Astrocyte (in vitro differentiated cells and primary cell): ENCODE measurements at regions not wholly inside any gene's neighbourhood (a gene's known extent, or its start where the extent isn't known, plus 50 kb on each side); places are given as distances from the start of the nearest gene placed in this dataset.

Experiments
- DNase-seq: peaks from one replicate; pipeline ENCODE4 v3.0.0-alpha.2; 2010; ENCODE audit warnings: low read depth
- FAIRE-seq: peaks from 2 replicates; lab custom pipeline; 2011; peaks lifted over from hg19 to GRCh38; lab: Jason Lieb, UNC
- H2AFZ ChIP-seq: 2 replicates; pipeline ENCODE4 v1.6.0; 2012; ENCODE audit warnings: low read depth, low read length, inconsistent platforms
- H3K27ac ChIP-seq: 2 replicates; pipeline ENCODE4 v1.5.1; 2011; ENCODE audit warnings: low read depth, low read length, inconsistent platforms
- H3K27me3 ChIP-seq: 2 replicates; pipeline ENCODE4 v1.6.0; 2011; ENCODE audit warnings: low read length, inconsistent platforms; ENCODE audit not compliant: insufficient read depth
- H3K36me3 ChIP-seq: 2 replicates; pipeline ENCODE4 v1.5.1; 2011; ENCODE audit warnings: low read length, inconsistent platforms; ENCODE audit not compliant: insufficient read depth
- H3K4me1 ChIP-seq: 2 replicates; pipeline ENCODE4 v1.5.1; 2011; ENCODE audit warnings: low read length, inconsistent platforms; ENCODE audit not compliant: insufficient read depth
- H3K4me2 ChIP-seq: 2 replicates; pipeline ENCODE4 v1.6.0; 2012; ENCODE audit warnings: low read length, inconsistent platforms
- H3K4me3 ChIP-seq: 2 replicates; pipeline ENCODE4 v1.5.1; 2011; ENCODE audit warnings: low read depth, mild to moderate bottlenecking, low read length, inconsistent platforms; ENCODE audit not compliant: insufficient read depth
- H3K79me2 ChIP-seq: 2 replicates; pipeline ENCODE4 v1.6.0; 2012; ENCODE audit warnings: mild to moderate bottlenecking, low read length, inconsistent platforms; ENCODE audit not compliant: insufficient read depth
- H3K9ac ChIP-seq: 2 replicates; pipeline ENCODE4 v1.6.0; 2012; ENCODE audit warnings: mild to moderate bottlenecking, low read length, inconsistent platforms
- H3K9me3 ChIP-seq: 2 replicates; pipeline ENCODE4 v1.5.1; 2012; ENCODE audit warnings: low read depth, mild to moderate bottlenecking, low read length, inconsistent platforms; ENCODE audit not compliant: insufficient read depth
- H4K20me1 ChIP-seq: 2 replicates; pipeline ENCODE4 v1.6.0; 2012; ENCODE audit warnings: low read length, inconsistent platforms; ENCODE audit not compliant: insufficient read depth
- H3K27ac Mint-ChIP-seq: one replicate; pipeline ENCODE4 v1.8.0; 2021; ENCODE audit warnings: mild to moderate bottlenecking, mixed read lengths; ENCODE audit not compliant: unreplicated experiment
- H3K27me3 Mint-ChIP-seq: one replicate; pipeline ENCODE4 v1.8.0; 2021; ENCODE audit warnings: low read depth, mixed read lengths; ENCODE audit not compliant: unreplicated experiment
- H3K36me3 Mint-ChIP-seq: one replicate; pipeline ENCODE4 v1.8.0; 2021; ENCODE audit warnings: low read depth, mixed read lengths; ENCODE audit not compliant: unreplicated experiment
- H3K4me1 Mint-ChIP-seq: one replicate; pipeline ENCODE4 v1.8.0; 2021; ENCODE audit warnings: low read depth, mixed read lengths; ENCODE audit not compliant: unreplicated experiment
- H3K4me3 Mint-ChIP-seq: one replicate; pipeline ENCODE4 v1.8.0; 2021; ENCODE audit warnings: mild to moderate bottlenecking, moderate library complexity, mixed read lengths; ENCODE audit not compliant: unreplicated experiment
- H3K9me3 Mint-ChIP-seq: one replicate; pipeline ENCODE4 v1.8.0; 2021; ENCODE audit warnings: mild to moderate bottlenecking, mixed read lengths; ENCODE audit not compliant: unreplicated experiment
- EZH2 ChIP-seq: IDR thresholded peaks from 2 replicates; pipeline ENCODE4 v1.6.1; 2012; ENCODE audit warnings: mild to moderate bottlenecking, low read length, inconsistent platforms; ENCODE audit not compliant: insufficient read depth
- TF ChIP-seq, protein P1 (sequence below): IDR thresholded peaks from 2 replicates; pipeline ENCODE4 v1.5.1; 2011; ENCODE audit warnings: low read depth, mild to moderate bottlenecking, inconsistent platforms, low read length, moderate library complexity; ENCODE audit not compliant: insufficient read depth

DNA sequence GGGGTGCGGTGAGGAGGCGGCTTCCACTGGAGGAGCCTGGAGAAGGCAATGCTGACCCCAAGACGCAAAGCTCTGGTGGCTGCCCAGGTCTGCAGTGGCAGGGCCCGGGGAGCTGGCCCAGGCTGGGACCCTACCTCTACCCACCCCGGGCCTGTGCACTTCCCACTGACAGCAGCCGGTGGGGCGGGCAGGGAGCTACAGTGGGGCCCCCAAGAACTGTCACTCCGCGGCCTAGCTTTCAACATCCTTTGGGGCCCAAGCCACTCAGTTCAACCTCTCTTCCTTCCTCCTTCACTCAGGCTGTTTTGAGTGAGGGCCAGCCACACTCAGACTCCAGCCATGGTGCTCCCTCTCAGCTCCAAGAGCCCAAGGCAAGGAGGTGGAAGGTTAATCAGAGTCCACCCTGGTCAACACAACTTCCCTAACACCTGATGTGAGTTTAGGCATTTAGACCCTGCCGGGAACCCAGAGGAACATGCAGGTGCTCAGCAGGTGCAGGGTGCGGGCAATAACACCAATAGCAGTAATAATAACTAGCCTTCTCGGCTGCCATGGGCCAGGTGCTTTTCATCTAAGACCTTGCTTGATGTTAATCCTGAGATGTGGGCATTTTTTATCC lies 93.6 kb downstream of the ZFP36L2 start:
- H3K4me3 Mint-ChIP-seq, result no peak overlapping the region
- no peak for FAIRE-seq
- Histone ChIP-seq H3K4me3 (no peak overlapping the region), H3K27ac (no peak overlapping the region), H4K20me1 (no peaks in the 10 kb centered on the region), H3K36me3 (no peaks in the 10 kb centered on the region), H3K27me3 (no peaks in the 10 kb centered on the region), H3K4me1 (peaks cover 31% of the 10 kb centered on the region), H3K79me2 (no peaks in the 10 kb centered on the region), H3K9ac (no peak overlapping the region), H2AFZ (no peak overlapping the region), H3K9me3 (no peaks in the 10 kb centered on the region), H3K4me2 (no peak overlapping the region)
- no peak overlapping the region for H3K27ac Mint-ChIP-seq
- H3K36me3 Mint-ChIP-seq, result no peaks in the 10 kb centered on the region
- no peak for DNase-seq
- no peak for TF ChIP-seq EZH2
- TF ChIP-seq, protein P1, sequence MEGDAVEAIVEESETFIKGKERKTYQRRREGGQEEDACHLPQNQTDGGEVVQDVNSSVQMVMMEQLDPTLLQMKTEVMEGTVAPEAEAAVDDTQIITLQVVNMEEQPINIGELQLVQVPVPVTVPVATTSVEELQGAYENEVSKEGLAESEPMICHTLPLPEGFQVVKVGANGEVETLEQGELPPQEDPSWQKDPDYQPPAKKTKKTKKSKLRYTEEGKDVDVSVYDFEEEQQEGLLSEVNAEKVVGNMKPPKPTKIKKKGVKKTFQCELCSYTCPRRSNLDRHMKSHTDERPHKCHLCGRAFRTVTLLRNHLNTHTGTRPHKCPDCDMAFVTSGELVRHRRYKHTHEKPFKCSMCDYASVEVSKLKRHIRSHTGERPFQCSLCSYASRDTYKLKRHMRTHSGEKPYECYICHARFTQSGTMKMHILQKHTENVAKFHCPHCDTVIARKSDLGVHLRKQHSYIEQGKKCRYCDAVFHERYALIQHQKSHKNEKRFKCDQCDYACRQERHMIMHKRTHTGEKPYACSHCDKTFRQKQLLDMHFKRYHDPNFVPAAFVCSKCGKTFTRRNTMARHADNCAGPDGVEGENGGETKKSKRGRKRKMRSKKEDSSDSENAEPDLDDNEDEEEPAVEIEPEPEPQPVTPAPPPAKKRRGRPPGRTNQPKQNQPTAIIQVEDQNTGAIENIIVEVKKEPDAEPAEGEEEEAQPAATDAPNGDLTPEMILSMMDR, result no peak
- H3K9me3 Mint-ChIP-seq, result no peaks in the 10 kb centered on the region
- peaks cover 44% of the 10 kb centered on the region for H3K4me1 Mint-ChIP-seq
- no peaks in the 10 kb centered on the region for H3K27me3 Mint-ChIP-seq

GRCh38 chr2:43131890-43132682 lies 94.3 kb downstream of the ZFP36L2 start:
- Histone ChIP-seq H3K4me1 (peaks cover 27% of the 10 kb centered on the region), H3K79me2 (no peaks in the 10 kb centered on the region), H3K4me2 (no peak overlapping the region), H3K4me3 (no peak overlapping the region), H3K36me3 (no peaks in the 10 kb centered on the region), H3K9me3 (no peaks in the 10 kb centered on the region), H3K27ac (no peak overlapping the region), H3K9ac (no peak overlapping the region), H3K27me3 (no peaks in the 10 kb centered on the region), H4K20me1 (no peaks in the 10 kb centered on the region), H2AFZ (no peak overlapping the region)
- Mint-ChIP-seq H3K36me3 (no peaks in the 10 kb centered on the region), H3K27me3 (no peaks in the 10 kb centered on the region), H3K4me3 (no peak overlapping the region), H3K27ac (no peak overlapping the region), H3K9me3 (no peaks in the 10 kb centered on the region), H3K4me1 (peaks cover 37% of the 10 kb centered on the region)
- FAIRE-seq, result no peak
- no peak for TF ChIP-seq EZH2
- TF ChIP-seq, protein P1, result no peak
- DNase-seq, result no peak
